ENCODE measurements at regions not wholly inside any gene's neighbourhood (a gene's known extent, or its start where the extent isn't known, plus 50 kb on each side); places are given as distances from the start of the nearest gene placed in this dataset.
"Not testable (repeated sequence)": the region's sequence is repeated elsewhere in the genome, so short reads cannot be mapped to it uniquely, and the experiment has no call there.

GRCh38 chr1:102500758-102501157 lies 504.0 kb upstream of the OLFM3 start:
- no peak for DNase-seq
- Mint-ChIP-seq H3K4me1 (no peaks in the 10 kb centered on the region), H3K27ac (no peak overlapping the region), H3K9me3 (peaks cover 17% of the 10 kb centered on the region), H3K27me3 (no peaks in the 10 kb centered on the region), H3K36me3 (ENCODE audit: low read depth) (no peaks in the 10 kb centered on the region), H3K4me3 (no peak overlapping the region)
- no peak for ATAC-seq

- Mint-ChIP-seq H3K27ac (no peak overlapping the region), H3K27me3 (no peaks in the 10 kb centered on the region), H3K4me3 (no peak overlapping the region), H3K9me3 (peaks cover 14% of the 10 kb centered on the region), H3K4me1 (no peaks in the 10 kb centered on the region), H3K36me3 (ENCODE audit: low read depth) (no peaks in the 10 kb centered on the region)
- ATAC-seq (no peak), DNase-seq (no peak)
Observed at GRCh38 chr1:102498929-102499328, 502.2 kb upstream of the OLFM3 start.

- not testable (repeated sequence) for H3K27me3 Mint-ChIP-seq; H3K4me3 Mint-ChIP-seq; DNase-seq; H3K36me3 Mint-ChIP-seq (ENCODE audit: low read depth); H3K4me1 Mint-ChIP-seq; ATAC-seq; H3K27ac Mint-ChIP-seq
- H3K9me3 Mint-ChIP-seq: peaks cover 14% of the 10 kb centered on the region
Observed at GRCh38 chr1:102497810-102498209, 501.1 kb upstream of the OLFM3 start.

- no peaks in the 10 kb centered on the region for H3K27me3 Mint-ChIP-seq
- H3K27ac Mint-ChIP-seq: no peak overlapping the region
- no peaks in the 10 kb centered on the region for H3K36me3 Mint-ChIP-seq (ENCODE audit: low read depth)
- no peaks in the 10 kb centered on the region for H3K9me3 Mint-ChIP-seq
- ATAC-seq (no peak), DNase-seq (no peak)
- H3K4me3 Mint-ChIP-seq: no peak overlapping the region
- no peaks in the 10 kb centered on the region for H3K4me1 Mint-ChIP-seq
Observed at GRCh38 chr1:102472520-102472919, 475.8 kb upstream of the OLFM3 start.

GRCh38 chr1:102470767-102471166 lies 474.0 kb upstream of the OLFM3 start:
- DNase-seq (no peak), ATAC-seq (no peak)
- Mint-ChIP-seq H3K4me3 (no peak overlapping the region), H3K27ac (no peak overlapping the region), H3K36me3 (ENCODE audit: low read depth) (no peaks in the 10 kb centered on the region), H3K9me3 (no peaks in the 10 kb centered on the region), H3K27me3 (no peaks in the 10 kb centered on the region), H3K4me1 (no peaks in the 10 kb centered on the region)

GRCh38 chr1:102466487-102466886 lies 469.8 kb upstream of the OLFM3 start:
- no peaks in the 10 kb centered on the region for H3K36me3 Mint-ChIP-seq (ENCODE audit: low read depth)
- H3K27ac Mint-ChIP-seq: no peak overlapping the region
- H3K4me1 Mint-ChIP-seq: no peaks in the 10 kb centered on the region
- DNase-seq (no peak), ATAC-seq (no peak)
- peaks cover 4% of the 10 kb centered on the region for H3K9me3 Mint-ChIP-seq
- H3K27me3 Mint-ChIP-seq: no peaks in the 10 kb centered on the region
- H3K4me3 Mint-ChIP-seq: no peak overlapping the region

GRCh38 chr1:102463328-102463727 lies 466.6 kb upstream of the OLFM3 start:
- H3K9me3 Mint-ChIP-seq: peaks cover 4% of the 10 kb centered on the region
- H3K4me3 Mint-ChIP-seq: no peak overlapping the region
- DNase-seq (no peak), ATAC-seq (no peak)
- no peaks in the 10 kb centered on the region for H3K27me3 Mint-ChIP-seq
- no peaks in the 10 kb centered on the region for H3K4me1 Mint-ChIP-seq
- H3K36me3 Mint-ChIP-seq (ENCODE audit: low read depth): no peaks in the 10 kb centered on the region
- no peak overlapping the region for H3K27ac Mint-ChIP-seq

GRCh38 chr1:102442317-102442716 lies 445.6 kb upstream of the OLFM3 start:
- not testable (repeated sequence) for H3K4me1 Mint-ChIP-seq; H3K36me3 Mint-ChIP-seq (ENCODE audit: low read depth); H3K27ac Mint-ChIP-seq; H3K9me3 Mint-ChIP-seq; DNase-seq; H3K4me3 Mint-ChIP-seq; ATAC-seq; H3K27me3 Mint-ChIP-seq

GRCh38 chr1:102435483-102435882 lies 438.8 kb upstream of the OLFM3 start:
- H3K27me3 Mint-ChIP-seq: no peaks in the 10 kb centered on the region
- H3K9me3 Mint-ChIP-seq: peaks cover 7% of the 10 kb centered on the region
- H3K36me3 Mint-ChIP-seq (ENCODE audit: low read depth): no peaks in the 10 kb centered on the region
- ATAC-seq: no peak
- H3K27ac Mint-ChIP-seq: no peak overlapping the region
- no peak for DNase-seq
- H3K4me3 Mint-ChIP-seq: no peak overlapping the region
- no peaks in the 10 kb centered on the region for H3K4me1 Mint-ChIP-seq

GRCh38 chr1:102434421-102434820 lies 437.7 kb upstream of the OLFM3 start:
- Mint-ChIP-seq H3K27me3 (no peaks in the 10 kb centered on the region), H3K27ac (no peak overlapping the region), H3K36me3 (ENCODE audit: low read depth) (no peaks in the 10 kb centered on the region), H3K4me3 (no peak overlapping the region), H3K4me1 (no peaks in the 10 kb centered on the region), H3K9me3 (peaks cover 6% of the 10 kb centered on the region)
- DNase-seq (no peak), ATAC-seq (no peak)

GRCh38 chr1:102431253-102431652 lies 434.5 kb upstream of the OLFM3 start:
- no peak for ATAC-seq

GRCh38 chr1:102420034-102420433 lies 423.3 kb upstream of the OLFM3 start:
- peaks cover 5% of the 10 kb centered on the region for H3K9me3 Mint-ChIP-seq
- DNase-seq (no peak), ATAC-seq (no peak)
- H3K27me3 Mint-ChIP-seq: no peaks in the 10 kb centered on the region
- no peaks in the 10 kb centered on the region for H3K36me3 Mint-ChIP-seq (ENCODE audit: low read depth)
- H3K4me1 Mint-ChIP-seq: no peaks in the 10 kb centered on the region
- H3K27ac Mint-ChIP-seq: no peak overlapping the region
- H3K4me3 Mint-ChIP-seq: no peak overlapping the region

More at GRCh38 chr1:102431253-102431652, 434.5 kb upstream of the OLFM3 start:
- Mint-ChIP-seq H3K9me3 (peaks cover 6% of the 10 kb centered on the region), H3K27ac (no peak overlapping the region), H3K36me3 (ENCODE audit: low read depth) (no peaks in the 10 kb centered on the region), H3K27me3 (no peaks in the 10 kb centered on the region), H3K4me3 (no peak overlapping the region), H3K4me1 (no peaks in the 10 kb centered on the region)
- DNase-seq: no peak
